VCaP (cell line): ENCODE measurements at regions not wholly inside any gene's neighbourhood (a gene's known extent, or its start where the extent isn't known, plus 50 kb on each side); places are given as distances from the start of the nearest gene placed in this dataset.

Source experiments
- H3K27ac ChIP-seq: fragments of 450-650 bp; 2 replicates; pipeline ENCODE4 v1.5.1; 2017
- TF ChIP-seq, protein P1 (sequence below): fragments of 450-650 bp; conservative IDR thresholded peaks from 2 replicates; pipeline ENCODE4 v1.5.1; 2017; ENCODE audit warnings: mild to moderate bottlenecking, moderate library complexity

DNA sequence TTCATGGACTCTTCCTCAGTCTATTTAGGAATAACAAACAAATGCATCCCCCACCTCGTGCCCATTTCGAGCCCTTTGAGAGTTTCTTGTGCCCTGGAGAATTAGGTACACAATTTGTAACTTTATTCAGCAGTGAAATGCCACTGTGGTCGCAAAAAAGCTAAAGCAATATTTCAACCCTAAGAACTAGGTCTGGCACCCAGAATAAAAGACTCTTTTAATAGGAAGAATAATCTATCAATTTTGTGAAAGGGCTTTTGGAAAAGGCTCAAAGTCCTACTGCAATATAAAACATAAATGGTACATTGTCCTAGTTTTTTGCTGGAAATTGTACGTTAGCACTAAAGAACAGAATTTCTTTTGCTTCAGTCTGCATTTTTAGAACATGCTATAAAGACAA is 304.6 kb upstream of the TENM3 start:
- TF ChIP-seq, protein P1, sequence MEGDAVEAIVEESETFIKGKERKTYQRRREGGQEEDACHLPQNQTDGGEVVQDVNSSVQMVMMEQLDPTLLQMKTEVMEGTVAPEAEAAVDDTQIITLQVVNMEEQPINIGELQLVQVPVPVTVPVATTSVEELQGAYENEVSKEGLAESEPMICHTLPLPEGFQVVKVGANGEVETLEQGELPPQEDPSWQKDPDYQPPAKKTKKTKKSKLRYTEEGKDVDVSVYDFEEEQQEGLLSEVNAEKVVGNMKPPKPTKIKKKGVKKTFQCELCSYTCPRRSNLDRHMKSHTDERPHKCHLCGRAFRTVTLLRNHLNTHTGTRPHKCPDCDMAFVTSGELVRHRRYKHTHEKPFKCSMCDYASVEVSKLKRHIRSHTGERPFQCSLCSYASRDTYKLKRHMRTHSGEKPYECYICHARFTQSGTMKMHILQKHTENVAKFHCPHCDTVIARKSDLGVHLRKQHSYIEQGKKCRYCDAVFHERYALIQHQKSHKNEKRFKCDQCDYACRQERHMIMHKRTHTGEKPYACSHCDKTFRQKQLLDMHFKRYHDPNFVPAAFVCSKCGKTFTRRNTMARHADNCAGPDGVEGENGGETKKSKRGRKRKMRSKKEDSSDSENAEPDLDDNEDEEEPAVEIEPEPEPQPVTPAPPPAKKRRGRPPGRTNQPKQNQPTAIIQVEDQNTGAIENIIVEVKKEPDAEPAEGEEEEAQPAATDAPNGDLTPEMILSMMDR, result no peak
- H3K27ac ChIP-seq, result no peak overlapping the region

DNA sequence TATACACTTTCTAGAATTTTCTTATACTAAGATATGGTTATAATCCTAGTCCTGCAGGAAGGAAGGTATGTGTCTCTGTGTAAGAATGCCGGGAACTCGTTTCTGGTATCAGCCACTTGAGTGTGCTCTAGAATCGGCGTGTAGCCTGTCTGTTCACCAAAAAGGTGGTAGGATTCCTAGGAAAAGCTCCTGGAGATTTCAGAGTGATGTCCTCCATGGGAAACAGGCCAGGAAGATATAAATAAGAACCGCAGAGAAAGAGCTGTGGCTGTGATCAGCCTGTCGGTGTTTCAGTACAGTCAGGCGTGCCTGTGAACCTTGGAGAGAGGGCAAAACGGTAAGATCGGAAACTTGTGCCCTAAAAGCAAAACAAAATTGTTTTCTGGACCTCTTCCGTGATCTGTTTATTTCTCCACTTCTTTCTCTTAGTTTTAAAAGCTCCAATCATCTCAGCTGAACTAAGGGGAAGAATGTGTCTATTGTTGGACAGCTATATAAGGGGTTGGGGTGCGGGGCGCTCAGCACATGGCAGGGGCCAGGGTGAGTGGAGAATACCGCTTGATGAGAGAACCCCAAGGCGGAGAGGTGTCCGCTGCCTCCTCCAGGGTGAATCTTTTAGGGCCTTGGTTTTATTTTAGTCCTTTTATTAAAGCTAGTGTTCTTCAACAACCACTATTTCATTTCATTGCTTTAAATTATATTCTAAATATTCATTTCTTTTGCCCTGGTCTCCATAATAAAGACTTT is 303.8 kb upstream of the TENM3 start:
- TF ChIP-seq, protein P1, result peak; percentile 36; the same call in 1 of the 2 replicates

DNA sequence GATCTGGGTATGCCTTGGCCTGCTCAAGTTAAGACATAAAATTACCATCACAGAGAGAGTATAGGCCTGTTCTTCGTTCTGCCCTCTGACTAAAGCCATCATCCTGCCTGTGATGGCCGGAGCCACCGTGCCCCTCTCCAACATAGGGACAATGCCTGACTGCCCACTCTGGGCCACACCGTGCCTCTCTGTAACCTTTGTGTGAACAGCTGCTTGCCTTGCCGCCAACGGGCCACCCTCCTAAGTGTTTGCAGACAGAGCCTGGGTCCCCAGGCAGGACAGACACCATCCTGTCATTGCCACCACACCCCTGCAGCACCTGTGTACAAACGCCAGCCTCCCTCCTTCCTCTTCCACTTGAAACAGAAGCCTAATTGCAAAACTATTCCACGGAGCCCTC is 298.7 kb upstream of the TENM3 start:
- TF ChIP-seq, protein P1, result no peak
- H3K27ac ChIP-seq, result no peak overlapping the region

More for the DNA sequence above, 303.8 kb upstream of the TENM3 start:
- no peak overlapping the region for H3K27ac ChIP-seq

DNA sequence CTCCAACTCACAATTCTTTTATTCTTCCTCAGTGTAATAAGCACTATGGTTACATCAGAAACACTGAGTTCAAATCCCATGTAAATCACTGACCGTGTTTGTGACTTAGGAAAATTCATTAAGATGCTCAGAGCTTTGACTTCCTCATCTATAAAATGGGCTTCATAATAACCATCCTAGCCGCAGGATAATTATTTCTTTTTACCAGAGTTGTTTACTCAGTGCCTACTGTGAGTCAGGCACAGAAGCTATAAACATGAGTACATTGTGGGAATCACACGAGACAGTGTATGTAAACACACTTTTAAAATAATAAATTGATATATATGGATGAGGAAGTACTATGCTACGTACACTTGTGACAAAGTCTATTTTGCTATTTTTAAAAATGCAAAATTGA is 296.3 kb upstream of the TENM3 start:
- TF ChIP-seq, protein P1, result no peak
- no peak overlapping the region for H3K27ac ChIP-seq

DNA sequence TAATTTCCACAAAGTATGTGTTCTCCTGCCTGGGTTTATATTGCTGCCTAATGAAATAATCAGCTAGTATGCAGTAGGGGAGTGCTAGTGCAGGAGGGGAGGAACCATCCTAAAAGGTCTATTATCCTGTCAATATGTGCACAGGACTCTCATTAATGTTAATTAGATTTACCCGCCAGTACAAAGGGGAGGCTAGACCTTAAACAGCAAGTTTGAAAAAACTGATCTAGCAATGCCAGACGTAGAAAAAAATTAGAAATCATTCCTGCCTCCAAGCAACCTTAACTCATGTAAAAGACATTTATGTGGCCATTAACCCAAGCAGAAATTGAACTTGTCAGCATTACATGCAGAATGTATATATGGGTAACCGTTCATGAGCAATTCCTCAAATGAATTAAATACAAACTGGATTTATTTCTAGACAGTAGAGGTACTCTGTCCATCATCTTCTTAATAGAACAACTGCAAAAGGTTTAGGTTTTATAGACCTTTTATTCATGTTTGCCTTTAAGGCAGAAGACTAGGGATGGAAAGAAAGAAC is 294.3 kb upstream of the TENM3 start:
- TF ChIP-seq, protein P1, result no peak
- H3K27ac ChIP-seq, result no peak overlapping the region

DNA sequence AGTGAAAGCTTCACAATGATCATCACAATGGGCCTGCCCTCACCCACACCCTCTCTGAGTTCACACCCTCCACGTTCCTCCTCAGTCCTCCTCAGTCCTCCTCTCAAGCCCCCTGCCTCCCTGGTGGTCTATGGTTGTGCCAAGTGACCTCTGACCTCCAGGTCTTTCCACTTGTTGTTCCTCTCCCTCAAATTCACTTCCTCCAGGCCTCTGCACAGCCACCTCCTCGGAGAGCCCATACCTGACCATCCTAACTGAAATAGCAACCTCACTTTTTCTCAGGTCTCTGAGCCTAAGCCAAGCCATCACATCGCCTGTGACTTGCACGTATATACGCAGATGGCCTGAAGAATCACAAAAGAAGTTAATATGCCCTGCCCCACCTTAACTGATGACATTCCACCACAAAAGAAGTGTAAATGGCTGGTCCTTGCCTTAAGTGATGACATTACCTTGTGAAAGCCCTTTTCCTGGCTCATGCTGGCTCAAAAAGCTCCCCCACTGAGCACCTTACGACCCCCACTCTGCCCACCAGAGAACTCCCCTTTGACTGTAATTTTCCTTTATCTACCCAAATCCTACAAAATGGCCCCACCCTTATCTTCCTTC is 293.4 kb upstream of the TENM3 start:
- TF ChIP-seq, protein P1, result no peak
- no peak overlapping the region for H3K27ac ChIP-seq

DNA sequence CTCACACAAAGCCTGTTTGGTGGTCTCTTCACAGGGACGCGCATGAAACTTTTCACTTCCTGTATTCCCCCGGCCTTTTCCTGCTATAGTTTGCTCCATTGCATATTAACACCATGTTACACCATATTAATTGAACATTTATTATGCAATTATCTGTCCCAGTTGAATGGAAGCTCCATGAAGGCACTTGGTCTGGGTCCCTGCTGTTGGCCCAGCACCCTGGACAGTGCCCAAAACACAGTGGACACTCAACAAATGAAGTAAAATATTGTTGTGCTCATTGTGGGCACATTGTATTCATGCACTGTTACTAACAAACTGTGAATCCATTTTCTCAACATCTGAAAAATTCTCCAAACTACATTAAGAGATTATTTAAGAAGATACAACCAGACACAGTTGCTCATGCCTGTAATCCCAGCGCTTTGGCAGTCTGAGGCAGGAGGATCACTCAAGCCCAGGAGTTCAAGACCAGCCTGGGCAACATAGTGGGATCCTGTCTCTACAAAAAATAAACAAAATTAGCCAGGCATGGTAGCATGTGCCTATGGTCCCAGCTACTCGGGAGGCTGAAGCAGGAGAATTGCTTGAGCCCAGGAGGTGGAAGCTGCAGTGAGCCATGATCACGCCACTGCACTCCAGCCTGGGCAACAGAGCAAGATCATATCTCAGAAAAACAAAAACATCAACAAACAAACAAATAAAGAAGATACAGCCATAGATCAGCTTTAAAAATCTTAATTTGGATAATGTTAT is 292.7 kb upstream of the TENM3 start:
- no peak overlapping the region for H3K27ac ChIP-seq
- TF ChIP-seq, protein P1, result no peak
